ENCODE measurements at regions not wholly inside any gene's neighbourhood (a gene's known extent, or its start where the extent isn't known, plus 50 kb on each side); places are given as distances from the start of the nearest gene placed in this dataset.

DNA sequence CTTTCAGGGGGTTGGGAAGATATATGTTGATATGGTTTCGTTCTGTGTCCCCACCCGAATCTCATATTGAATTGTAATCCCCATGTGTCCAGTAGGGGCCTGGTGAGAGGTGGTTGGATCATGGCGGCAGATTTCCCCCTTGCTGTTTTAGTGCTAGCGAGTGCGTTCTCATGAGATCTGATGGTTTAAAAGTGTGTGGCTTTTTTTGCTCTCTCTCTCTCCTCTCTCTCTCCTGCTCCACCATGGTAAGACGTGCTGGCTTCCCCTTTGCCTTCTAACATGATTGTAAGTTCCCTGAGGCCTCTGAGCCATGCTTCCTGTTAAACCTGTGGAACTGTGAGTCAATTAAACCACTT is 68.4 kb upstream of the PDZD8 start:
- H3K9me3 ChIP-seq, result no peaks in the 10 kb centered on the region
- no peak overlapping the region for H3K4me3 ChIP-seq
- peaks cover 63% of the 10 kb centered on the region for H3K27me3 ChIP-seq
- 33 to 89% methylated on average over 2 to 5 of the region's 6 CpGs for WGBS, 2 donors (ENCODE audit: low coverage in 1 of 2)
- TF ChIP-seq, protein P1, sequence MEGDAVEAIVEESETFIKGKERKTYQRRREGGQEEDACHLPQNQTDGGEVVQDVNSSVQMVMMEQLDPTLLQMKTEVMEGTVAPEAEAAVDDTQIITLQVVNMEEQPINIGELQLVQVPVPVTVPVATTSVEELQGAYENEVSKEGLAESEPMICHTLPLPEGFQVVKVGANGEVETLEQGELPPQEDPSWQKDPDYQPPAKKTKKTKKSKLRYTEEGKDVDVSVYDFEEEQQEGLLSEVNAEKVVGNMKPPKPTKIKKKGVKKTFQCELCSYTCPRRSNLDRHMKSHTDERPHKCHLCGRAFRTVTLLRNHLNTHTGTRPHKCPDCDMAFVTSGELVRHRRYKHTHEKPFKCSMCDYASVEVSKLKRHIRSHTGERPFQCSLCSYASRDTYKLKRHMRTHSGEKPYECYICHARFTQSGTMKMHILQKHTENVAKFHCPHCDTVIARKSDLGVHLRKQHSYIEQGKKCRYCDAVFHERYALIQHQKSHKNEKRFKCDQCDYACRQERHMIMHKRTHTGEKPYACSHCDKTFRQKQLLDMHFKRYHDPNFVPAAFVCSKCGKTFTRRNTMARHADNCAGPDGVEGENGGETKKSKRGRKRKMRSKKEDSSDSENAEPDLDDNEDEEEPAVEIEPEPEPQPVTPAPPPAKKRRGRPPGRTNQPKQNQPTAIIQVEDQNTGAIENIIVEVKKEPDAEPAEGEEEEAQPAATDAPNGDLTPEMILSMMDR (IDR thresholded peaks at IDR 0.05), result no peak
- no peak for TF ChIP-seq EP300 (IDR thresholded peaks at IDR 0.05)
- TF ChIP-seq POLR2AphosphoS5 (IDR thresholded peaks at IDR 0.05), result no peak
- no peak for TF ChIP-seq POLR2A (IDR thresholded peaks at IDR 0.05)
- H3K36me3 ChIP-seq, result no peaks in the 10 kb centered on the region
- H3K4me1 ChIP-seq, result peaks cover 0 to 12% (median 4%) of the 10 kb centered on the region in 3 donors
- no peak for ATAC-seq
- no peak overlapping the region for H3K27ac ChIP-seq

DNA sequence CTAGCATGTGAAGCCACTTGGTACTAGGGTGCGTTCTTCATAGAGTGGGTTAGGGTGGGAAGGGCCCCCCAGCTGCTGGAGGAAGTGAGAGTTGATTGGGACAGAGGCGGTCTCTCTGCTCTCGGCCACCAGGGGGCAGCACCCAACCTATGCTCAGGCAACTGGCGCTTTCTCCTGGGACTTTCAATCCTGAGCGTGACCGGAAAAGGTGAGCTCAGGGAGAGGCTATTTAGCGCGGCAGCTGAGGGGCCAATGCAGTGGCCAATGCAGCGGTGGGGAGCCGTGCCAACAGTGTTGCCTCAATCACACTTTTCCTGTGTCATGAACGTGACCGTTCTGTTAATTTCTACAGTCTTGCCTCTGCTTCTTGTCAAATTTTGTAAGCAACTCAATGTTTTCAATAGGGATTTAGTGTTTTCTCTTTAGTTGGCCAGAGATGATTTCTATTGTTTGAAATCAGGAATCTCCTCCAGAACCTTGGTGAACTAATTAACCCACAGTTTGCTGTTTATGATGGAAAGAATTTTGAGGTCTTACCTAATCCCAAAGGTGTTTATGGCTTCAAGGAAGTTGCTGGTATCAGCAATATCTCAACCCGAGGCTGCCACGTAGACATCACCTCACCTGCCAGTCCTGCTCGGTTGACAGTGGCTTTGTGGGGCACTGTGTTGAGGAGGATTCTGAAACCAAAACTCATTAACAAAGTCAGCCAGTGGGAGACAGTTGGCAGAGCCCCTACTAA is 67.9 kb upstream of the PDZD8 start:
- WGBS, 2 donors (ENCODE audit: low coverage in 1 of 2), result 23 to 100% methylated on average over 2 to 12 of the region's 15 CpGs
- H3K4me3 ChIP-seq, result no peak overlapping the region
- H3K27me3 ChIP-seq, result peaks cover 63% of the 10 kb centered on the region
- H3K9me3 ChIP-seq, result no peaks in the 10 kb centered on the region
- no peaks in the 10 kb centered on the region for H3K36me3 ChIP-seq
- H3K4me1 ChIP-seq, result peaks cover 0 to 12% (median 4%) of the 10 kb centered on the region in 3 donors
- H3K27ac ChIP-seq, result no peak overlapping the region
- ATAC-seq, result peak; percentile 75
- TF ChIP-seq POLR2A (IDR thresholded peaks at IDR 0.05) (no peak), EP300 (IDR thresholded peaks at IDR 0.05) (no peak)
- TF ChIP-seq, protein P1 (IDR thresholded peaks at IDR 0.05), result peak; percentile 61 to 82 (median 70)

DNA sequence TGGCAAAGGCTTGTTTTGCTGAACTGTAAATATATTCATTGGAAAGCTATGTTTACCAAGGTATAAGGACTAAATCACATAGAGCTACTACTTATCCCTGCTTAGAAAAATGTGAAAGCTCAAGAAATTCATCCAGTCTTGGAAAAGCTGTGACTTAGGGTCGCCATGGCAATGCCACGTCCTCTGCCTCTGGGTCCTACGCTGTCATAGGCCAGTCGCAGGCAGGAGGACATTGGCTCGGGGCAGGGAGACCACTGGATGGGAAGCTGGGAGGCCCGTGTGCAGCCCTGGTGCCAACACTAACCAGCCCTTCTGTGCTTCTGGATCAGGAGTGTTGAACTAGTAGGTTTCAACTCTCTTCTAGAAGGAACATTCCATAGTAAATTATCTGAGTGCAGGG is 67.3 kb upstream of the PDZD8 start:
- ATAC-seq, result no peak
- H3K4me3 ChIP-seq, result no peak overlapping the region
- 49 to 90% methylated on average over 2 to 6 of the region's 6 CpGs for WGBS, 2 donors (ENCODE audit: low coverage in 1 of 2)
- no peaks in the 10 kb centered on the region for H3K36me3 ChIP-seq
- no peaks in the 10 kb centered on the region for H3K9me3 ChIP-seq
- TF ChIP-seq POLR2AphosphoS5 (IDR thresholded peaks at IDR 0.05) (no peak), EP300 (IDR thresholded peaks at IDR 0.05) (no peak)
- H3K27me3 ChIP-seq, result peaks cover 63% of the 10 kb centered on the region
- no peak overlapping the region for H3K27ac ChIP-seq
- H3K4me1 ChIP-seq, result peaks cover 0 to 12% (median 4%) of the 10 kb centered on the region in 3 donors

DNA sequence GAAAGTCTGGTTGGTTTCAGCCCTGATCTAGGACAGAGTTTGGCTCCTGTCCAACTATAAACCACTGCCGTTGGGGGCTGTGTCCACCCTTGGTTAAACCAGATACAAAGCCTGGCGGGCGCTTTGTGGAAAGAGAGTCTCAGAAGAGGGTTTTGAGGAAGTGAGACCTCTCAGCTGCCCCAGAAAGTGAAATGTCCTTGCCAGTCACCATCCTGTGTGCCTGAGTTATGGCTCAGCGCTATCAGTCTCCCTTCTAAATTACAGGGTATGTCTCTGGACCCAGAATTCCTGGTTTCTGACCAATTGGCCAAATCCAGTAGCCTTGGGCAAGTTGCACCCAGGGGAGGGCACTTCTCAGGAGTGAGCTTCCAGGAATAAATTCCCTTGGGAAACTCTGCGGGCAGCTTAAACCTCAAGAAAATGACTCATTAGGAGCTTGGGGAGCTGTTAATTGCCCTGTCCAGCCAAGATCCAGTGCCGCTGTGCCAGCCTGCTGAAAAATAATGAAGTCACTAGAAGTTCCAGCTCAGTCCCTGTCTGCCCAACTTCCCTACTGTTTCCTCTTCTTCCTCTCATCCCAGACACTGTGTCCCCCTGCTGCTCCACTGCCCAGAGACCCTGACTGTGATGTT is 66.7 kb upstream of the PDZD8 start:
- 0 to 50% methylated on average over 1 to 2 of the region's 6 CpGs for WGBS, 2 donors (ENCODE audit: low coverage in 1 of 2)
- Histone ChIP-seq H3K27ac (no peak overlapping the region), H3K4me1 (peaks cover 0 to 12% (median 4%) of the 10 kb centered on the region in 3 donors), H3K4me3 (no peak overlapping the region), H3K36me3 (no peaks in the 10 kb centered on the region), H3K9me3 (no peaks in the 10 kb centered on the region), H3K27me3 (peaks cover 63% of the 10 kb centered on the region)
- ATAC-seq, result no peak
- TF ChIP-seq EP300 (IDR thresholded peaks at IDR 0.05), result no peak
- TF ChIP-seq, protein P1 (IDR thresholded peaks at IDR 0.05), result no peak
- no peak for TF ChIP-seq POLR2A (IDR thresholded peaks at IDR 0.05)
- TF ChIP-seq POLR2AphosphoS5 (IDR thresholded peaks at IDR 0.05), result no peak

DNA sequence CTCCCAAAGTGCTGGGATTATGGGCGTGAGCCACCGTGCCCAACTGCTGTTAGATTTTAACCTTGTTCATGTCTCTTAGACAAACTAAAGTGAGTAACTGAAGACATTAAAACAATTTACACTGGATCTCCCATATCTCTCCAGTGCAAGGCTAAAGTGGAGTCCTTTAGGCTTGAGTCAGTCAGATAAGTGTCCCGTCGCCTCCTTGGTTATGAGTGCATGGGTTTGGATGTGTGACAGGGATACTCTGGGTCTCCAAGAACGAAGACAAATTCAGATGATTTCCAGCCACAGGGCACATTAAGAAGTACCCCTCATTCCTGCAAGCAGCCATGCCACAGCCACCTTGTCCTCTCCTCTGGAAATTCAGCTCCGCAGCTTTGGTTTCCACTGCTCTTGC is 66.1 kb upstream of the PDZD8 start:
- no peak for ATAC-seq
- TF ChIP-seq POLR2AphosphoS5 (IDR thresholded peaks at IDR 0.05), result no peak
- no peak for TF ChIP-seq EP300 (IDR thresholded peaks at IDR 0.05)
- no peak for TF ChIP-seq POLR2A (IDR thresholded peaks at IDR 0.05)
- TF ChIP-seq, protein P1 (IDR thresholded peaks at IDR 0.05), result no peak
- H3K36me3 ChIP-seq, result no peaks in the 10 kb centered on the region
- H3K4me3 ChIP-seq, result no peak overlapping the region
- no peaks in the 10 kb centered on the region for H3K9me3 ChIP-seq
- peaks cover 0 to 12% (median 4%) of the 10 kb centered on the region in 3 donors for H3K4me1 ChIP-seq
- peaks cover 63% of the 10 kb centered on the region for H3K27me3 ChIP-seq
- 0 to 81% methylated on average over 2 to 5 of the region's 6 CpGs for WGBS, 2 donors (ENCODE audit: low coverage in 1 of 2)
- H3K27ac ChIP-seq, result no peak overlapping the region

Measured in gastroesophageal sphincter (tissue), 4 donors.